ENCODE measurements at regions not wholly inside any gene's neighbourhood (a gene's known extent, or its start where the extent isn't known, plus 50 kb on each side); places are given as distances from the start of the nearest gene placed in this dataset.

DNA sequence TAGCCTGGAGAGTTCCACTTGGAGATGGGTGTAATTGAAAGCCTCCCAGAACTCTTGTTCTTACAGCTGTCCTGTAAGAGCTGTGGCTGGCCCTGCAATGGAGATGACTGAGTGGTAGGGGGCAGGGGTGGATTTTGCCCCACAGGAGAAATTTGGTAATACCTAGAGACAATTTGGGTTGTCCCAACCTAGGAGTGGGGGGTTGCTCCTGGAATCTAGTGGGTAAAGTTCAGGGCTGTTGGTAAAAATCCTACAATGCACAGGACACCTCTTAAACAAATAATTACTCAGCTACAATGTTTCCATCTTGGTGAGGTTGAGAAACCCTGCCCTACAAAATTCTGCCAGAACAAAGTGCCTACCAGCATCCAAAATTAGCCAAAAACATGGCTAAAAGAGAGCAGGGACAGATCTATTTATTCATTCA lies 181.1 kb upstream of the SH3BP4 start:
- ChIA-PET RAD21 (ENCODE audit: unreplicated experiment) (no interaction called here), POLR2A (no interaction called here), CTCF (no interaction called here), SMC1A (ENCODE audit: uncharacterized antibody, unreplicated experiment) (no interaction called here)
- Histone ChIP-seq H4K20me1 (ENCODE audit: control insufficient read depth, insufficient read depth) (no peaks in the 10 kb centered on the region), H3K4me3 (no peak overlapping the region), H3K9ac (ENCODE audit: control insufficient read depth, insufficient read depth, low read length) (no peak overlapping the region), H3K4me2 (ENCODE audit: control insufficient read depth, insufficient read depth) (no peak overlapping the region), H3K9me3 (replicated peaks; ENCODE audit: control insufficient read depth, insufficient read depth, low read length) (no peaks in the 10 kb centered on the region), H3K27me3 (replicated peaks in 1 of 2; ENCODE audit: control insufficient read depth in 2 of 2, insufficient read depth in 2 of 2, low read length in 1 of 2) (no peaks in the 10 kb centered on the region), H3K27ac (ENCODE audit: control insufficient read depth, insufficient read depth) (no peak overlapping the region), H3K36me3 (ENCODE audit: control insufficient read depth in 2 of 2, insufficient read depth in 2 of 2, low read length in 1 of 2) (no peaks in the 10 kb centered on the region), H3K79me2 (ENCODE audit: control insufficient read depth, insufficient read depth, low read length) (no peaks in the 10 kb centered on the region), H3K4me1 (ENCODE audit: control insufficient read depth, insufficient read depth, low read length) (no peaks in the 10 kb centered on the region), H2AFZ (ENCODE audit: control insufficient read depth, low read depth, low read length) (no peak overlapping the region)
- no peak for TF ChIP-seq LARP7 (IDR thresholded peaks at IDR 0.05)
- TF ChIP-seq POLR2A (IDR thresholded peaks at IDR 0.05; ENCODE audit: low read depth, low read length): no peak
- no peak for TF ChIP-seq STAT1 (conservative IDR thresholded peaks at IDR 0.05)
- TF ChIP-seq CHD4 (IDR thresholded peaks at IDR 0.05): no peak
- TF ChIP-seq EP300 (IDR thresholded peaks at IDR 0.05; ENCODE audit: borderline replicate concordance in 1 of 2, control insufficient read depth in 1 of 2, low read depth in 2 of 2, low read length in 2 of 2): no peak
- TF ChIP-seq MXI1 (IDR thresholded peaks at IDR 0.05; ENCODE audit: low read depth, low read length): no peak
- TF ChIP-seq ZNF24 (IDR thresholded peaks at IDR 0.05): no peak
- TF ChIP-seq ZNF217 (IDR thresholded peaks at IDR 0.05): no peak
- TF ChIP-seq ZZZ3 (IDR thresholded peaks at IDR 0.05; ENCODE audit: control insufficient read depth, insufficient read length, low read depth): no peak
- no peak for TF ChIP-seq CEBPB (IDR thresholded peaks at IDR 0.05; ENCODE audit: borderline replicate concordance in 1 of 2, low read depth in 2 of 2, low read length in 2 of 2)
- TF ChIP-seq HDAC6 (IDR thresholded peaks at IDR 0.05; ENCODE audit: unreplicated experiment): no peak
- TF ChIP-seq NBN (IDR thresholded peaks at IDR 0.05): no peak
- no peak for TF ChIP-seq BRCA1 (IDR thresholded peaks at IDR 0.05; ENCODE audit: low read depth, low read length)
- TF ChIP-seq SMARCA5 (IDR thresholded peaks at IDR 0.05): no peak
- no peak for TF ChIP-seq POLR2AphosphoS2 (IDR thresholded peaks at IDR 0.05; ENCODE audit: low read depth, low read length)
- TF ChIP-seq NR2C1 (IDR thresholded peaks at IDR 0.05): no peak
- TF ChIP-seq, protein P1, sequence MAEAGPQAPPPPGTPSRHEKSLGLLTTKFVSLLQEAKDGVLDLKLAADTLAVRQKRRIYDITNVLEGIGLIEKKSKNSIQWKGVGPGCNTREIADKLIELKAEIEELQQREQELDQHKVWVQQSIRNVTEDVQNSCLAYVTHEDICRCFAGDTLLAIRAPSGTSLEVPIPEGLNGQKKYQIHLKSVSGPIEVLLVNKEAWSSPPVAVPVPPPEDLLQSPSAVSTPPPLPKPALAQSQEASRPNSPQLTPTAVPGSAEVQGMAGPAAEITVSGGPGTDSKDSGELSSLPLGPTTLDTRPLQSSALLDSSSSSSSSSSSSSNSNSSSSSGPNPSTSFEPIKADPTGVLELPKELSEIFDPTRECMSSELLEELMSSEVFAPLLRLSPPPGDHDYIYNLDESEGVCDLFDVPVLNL (IDR thresholded peaks at IDR 0.05; ENCODE audit: low read depth, low read length): no peak
- TF ChIP-seq, protein P2, sequence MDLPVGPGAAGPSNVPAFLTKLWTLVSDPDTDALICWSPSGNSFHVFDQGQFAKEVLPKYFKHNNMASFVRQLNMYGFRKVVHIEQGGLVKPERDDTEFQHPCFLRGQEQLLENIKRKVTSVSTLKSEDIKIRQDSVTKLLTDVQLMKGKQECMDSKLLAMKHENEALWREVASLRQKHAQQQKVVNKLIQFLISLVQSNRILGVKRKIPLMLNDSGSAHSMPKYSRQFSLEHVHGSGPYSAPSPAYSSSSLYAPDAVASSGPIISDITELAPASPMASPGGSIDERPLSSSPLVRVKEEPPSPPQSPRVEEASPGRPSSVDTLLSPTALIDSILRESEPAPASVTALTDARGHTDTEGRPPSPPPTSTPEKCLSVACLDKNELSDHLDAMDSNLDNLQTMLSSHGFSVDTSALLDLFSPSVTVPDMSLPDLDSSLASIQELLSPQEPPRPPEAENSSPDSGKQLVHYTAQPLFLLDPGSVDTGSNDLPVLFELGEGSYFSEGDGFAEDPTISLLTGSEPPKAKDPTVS (IDR thresholded peaks at IDR 0.05; ENCODE audit: low read depth, low read length): no peak
- no TSS peak for BruUV-seq (replicated peaks)
- in situ Hi-C loops (cut with MboI): no loop called here
- DNase-seq (ENCODE audit: low read depth, low spot score) (no peak), FAIRE-seq (no peak), ATAC-seq (no peak)
- intact Hi-C loops (cut with micrococcal nuclease; ENCODE audit: unreplicated experiment): no loop called here
